ENCODE measurements at regions not wholly inside any gene's neighbourhood (a gene's known extent, or its start where the extent isn't known, plus 50 kb on each side); places are given as distances from the start of the nearest gene placed in this dataset.
A peak's percentile ranks its signal among the peaks of the same experiment; 100 is the strongest.
"Not testable (repeated sequence)": the region's sequence is repeated elsewhere in the genome, so short reads cannot be mapped to it uniquely, and the experiment has no call there.

DNA sequence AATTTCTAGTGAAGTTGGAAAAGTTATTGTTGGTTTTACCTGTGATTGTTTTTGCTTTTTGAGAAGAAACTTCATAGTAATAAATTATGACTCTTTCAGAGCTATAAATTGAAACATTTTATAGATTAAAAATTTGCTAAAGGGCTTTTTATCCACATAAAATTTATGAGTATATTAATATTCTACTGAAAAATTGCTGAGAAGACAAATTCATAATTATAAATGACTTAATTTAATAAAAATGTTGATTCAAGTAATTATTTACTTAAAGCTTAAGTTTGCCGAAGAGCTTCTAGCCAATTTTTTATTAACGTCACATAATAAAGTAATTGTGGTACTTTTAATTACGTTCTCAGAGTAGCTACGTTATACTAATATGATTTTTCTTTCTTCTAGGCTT lies 761.7 kb downstream of the DNAJB9 start:
- no peak for DNase-seq

DNA sequence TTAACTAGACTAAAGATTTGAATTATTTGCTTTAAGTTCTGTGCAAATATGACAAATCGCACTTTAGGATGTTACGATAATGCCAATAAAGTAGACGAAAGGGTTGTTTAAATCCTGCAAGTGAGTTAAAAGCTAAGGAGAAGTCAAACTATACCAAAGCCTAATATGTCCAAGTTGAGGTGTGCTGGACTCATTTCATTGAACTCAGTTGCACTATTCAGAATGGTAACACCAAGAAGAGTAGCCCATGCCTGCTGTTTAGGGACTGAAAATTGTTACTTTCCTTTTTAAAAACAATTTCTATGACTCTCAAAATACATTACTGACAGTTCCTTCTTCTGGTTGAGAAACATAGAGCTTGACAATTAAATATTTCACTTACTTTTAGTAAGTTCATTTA lies 766.3 kb downstream of the DNAJB9 start:
- no peak for DNase-seq

DNA sequence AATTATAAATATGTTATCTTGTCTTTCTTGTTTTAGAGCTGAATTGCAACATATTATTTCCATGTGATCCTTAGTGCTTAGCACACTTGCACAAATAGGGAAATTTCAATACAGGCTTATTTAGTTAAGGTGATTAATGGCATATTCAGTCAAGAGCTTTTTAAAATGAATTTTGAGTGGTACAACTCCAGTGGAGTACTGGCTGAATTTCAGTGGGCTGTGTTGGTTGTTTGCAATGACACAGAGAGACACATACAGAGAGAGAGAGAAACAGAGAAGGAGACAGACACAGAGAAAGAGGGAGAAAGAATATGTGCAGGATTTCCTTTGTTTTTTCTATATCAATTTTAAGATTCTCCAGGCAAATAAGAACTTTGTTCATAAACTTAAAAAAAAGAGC lies 766.9 kb downstream of the DNAJB9 start:
- no peak for DNase-seq

DNA sequence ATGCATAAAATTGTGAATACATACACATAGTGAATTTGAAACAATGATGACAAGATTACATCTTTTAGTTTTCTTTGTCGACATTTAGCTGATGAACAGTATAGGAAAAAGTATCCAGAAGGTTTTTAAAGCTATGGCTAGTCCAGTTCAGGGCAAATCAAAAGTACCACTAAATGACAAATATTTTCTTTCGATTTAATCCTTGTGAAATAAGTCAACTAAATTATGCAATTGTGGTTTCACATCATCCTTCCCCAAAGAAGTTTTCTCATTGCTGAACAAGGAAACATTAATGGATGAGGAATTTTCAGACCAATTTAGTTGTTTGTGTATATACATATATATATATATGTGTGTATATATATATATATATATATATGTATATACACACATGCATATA lies 774.0 kb downstream of the DNAJB9 start:
- DNase-seq, result peak in 1 of 2 donors; percentile 11

DNA sequence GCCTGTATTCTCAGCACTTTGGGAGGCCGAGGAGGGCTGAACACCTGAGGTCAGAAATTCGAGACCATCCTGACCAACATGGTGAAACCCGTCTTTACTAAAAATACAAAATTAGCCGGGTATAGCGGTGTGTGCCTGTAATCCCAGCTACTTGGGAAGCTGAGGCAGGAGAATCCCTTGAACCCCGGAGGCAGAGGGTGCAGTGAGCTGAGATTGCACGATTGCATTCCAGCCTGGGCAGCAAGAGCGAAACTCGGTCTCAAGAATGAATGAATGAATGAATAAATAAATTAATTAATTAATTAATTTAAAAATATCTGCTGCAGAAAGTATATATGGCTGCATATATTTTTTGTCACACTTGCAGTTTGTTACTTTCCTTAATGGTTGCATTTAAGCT lies 781.8 kb downstream of the DNAJB9 start:
- DNase-seq, result no peak

DNA sequence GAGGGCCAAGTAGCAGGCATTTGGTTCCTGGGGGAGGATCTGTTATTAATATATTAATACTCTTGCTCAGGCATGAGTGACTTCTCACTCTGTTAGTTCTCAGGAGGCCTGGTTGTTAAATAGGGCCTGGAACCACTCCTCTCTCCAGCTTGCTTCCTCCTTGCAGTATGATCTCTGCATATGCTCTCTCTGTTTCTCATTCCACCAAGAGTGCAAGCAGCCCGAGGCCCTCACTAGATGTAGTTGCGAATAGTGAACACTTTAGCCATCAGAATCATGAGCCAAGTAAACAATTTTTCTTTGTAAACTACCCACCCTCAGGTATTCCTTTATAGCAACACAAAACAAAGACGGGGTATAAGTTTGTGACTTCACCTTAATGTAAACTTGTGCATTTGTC lies 784.3 kb downstream of the DNAJB9 start:
- no peak for DNase-seq

DNA sequence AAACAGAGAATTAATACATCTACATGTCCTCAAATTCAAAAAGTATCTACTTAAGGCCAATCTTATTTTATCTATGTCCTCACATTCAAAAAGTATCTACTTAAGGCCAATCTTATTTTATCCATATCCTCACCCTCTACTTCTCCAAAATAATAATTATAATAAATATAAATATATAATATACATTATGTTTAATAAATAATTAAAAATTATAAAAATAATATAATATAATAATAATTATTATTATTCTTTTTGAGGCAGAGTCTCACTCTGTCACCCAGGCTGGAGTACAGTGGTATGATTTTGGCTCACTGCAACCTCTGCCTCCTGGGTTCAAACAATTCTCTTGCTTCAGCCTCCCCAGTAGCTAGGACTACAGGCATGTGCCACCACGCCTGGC lies 784.9 kb downstream of the DNAJB9 start:
- no peak for DNase-seq

DNA sequence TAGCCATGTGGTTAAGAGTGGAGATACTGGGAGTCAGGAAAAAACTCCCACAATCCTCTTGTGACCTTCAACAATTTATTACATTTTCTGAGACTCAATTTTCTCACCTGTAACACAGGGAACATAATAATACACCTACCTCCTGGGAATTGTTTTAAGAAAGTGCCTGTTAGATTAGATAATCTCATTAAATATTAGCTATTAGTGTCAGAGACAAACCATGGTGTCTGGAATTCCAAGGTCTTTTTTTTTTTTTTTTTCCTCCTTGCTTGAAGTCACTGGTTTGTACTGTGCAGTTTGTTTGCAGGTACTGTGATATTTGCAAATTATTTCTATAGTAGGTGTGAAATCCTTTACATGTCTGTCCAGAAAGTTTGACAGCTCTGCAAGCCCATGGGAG lies 806.1 kb downstream of the DNAJB9 start:
- no peak for DNase-seq

DNA sequence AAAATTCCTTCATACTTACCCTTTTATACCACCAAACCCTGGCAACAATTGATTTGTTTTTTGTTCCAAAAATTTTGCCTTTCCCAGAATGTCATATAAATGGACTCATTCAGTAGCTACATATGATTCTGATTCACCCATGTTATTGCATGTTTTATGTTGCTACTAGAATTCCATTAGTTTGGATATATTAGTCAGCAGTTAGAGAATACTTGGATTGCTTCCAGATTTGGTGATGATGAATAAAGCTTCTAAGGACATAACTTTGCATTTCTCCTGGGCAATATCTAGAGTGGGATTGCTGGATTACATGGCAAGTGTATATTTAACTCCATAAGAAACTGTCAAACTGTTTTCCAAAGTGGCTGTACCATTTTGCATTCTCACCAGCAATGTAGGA lies 806.9 kb downstream of the DNAJB9 start:
- no peak for DNase-seq

DNA sequence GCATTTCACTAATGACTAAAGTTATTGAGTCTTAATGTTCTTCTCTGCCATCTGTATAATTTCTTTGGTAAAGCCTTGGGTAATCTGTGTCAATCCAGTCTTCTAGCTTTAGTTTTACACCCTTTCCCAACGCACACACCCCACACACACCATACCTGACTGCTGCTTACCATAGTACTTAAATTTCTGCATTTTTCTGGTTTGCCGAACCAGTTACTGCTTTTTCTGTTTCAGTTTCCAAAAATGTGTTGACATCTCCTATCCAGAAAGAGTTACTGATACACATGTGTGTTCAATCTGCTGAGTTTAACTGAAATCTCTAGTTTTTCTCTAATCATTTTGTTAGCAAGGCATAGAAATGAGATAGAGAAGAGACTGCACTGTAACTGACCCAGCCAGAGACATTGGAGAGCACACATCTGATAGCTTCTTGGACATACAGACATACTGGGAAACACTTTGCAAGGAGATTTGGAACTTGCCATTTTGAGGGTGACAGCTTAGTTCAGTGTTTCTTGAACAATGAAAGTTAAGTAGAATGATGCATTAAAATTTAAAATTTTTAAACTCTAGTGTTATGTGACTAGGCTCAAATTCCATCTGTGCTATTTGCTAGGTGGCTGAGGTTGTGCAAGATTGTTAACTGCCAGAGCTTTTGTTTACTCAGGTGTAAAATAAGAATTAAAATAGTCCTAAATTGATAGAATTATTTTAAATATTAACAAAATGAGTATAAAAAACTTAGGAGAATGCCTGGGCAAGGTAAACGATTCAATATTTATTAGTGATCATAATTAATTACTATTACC lies 807.6 kb downstream of the DNAJB9 start:
- no peak for DNase-seq

DNA sequence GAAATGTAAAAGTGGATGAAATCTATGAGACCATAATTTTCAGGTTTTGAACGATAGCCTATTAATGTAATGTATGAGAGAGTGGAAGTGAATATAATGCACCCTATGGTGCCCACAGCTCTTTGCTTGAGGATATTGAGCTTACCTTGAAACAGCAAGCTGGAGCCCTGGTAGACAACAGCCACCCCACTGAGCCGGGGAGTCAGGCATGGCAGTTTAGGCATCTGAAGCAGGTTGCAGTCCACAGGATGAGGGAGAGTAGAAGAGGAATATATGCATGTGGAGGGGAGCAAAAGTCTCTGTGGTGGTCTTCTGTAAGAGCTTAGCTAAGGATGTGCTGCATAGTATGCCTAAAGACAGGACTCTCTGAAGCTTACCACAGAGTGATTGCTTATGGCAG lies 817.3 kb downstream of the DNAJB9 start:
- no peak for DNase-seq

DNA sequence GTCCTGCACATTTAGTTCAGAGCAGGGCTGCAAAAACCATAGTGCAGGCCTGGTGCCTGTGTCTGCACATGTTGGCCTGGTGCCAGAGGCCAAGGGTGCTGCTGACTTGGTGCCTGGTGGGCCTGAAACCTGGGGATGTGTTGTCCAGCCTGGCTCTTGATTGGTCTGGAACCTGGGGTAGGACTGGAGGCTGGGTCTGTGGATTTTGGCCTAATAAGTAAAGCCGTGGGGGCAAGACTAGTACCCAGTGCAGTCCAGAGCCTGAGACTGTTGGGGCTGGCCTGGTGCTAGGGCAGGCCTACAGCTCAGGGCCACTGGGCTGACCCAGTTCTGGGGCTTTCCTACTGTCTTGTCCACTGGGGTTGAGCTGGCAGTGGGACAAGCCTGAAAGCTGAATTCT lies 817.9 kb downstream of the DNAJB9 start:
- no peak for DNase-seq

DNA sequence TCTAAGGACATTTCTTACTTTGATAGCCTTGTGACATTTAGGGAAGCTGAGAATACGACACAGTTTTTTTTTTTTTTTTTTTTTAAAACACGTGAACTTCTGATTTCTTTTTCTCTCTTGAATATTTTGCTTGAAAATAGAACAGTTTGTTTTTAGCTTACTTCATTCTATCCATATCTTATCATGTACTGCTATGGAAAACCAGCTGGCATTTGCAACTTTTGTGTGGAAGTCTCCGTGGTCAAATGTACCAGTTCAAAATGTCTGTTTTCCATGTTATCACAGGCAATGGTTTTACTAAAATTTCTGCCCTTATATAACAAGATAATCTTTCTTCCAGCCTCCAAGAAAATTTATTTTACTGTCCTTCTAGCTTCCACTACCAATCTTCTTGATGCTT lies 821.6 kb downstream of the DNAJB9 start:
- DNase-seq, result no peak

DNA sequence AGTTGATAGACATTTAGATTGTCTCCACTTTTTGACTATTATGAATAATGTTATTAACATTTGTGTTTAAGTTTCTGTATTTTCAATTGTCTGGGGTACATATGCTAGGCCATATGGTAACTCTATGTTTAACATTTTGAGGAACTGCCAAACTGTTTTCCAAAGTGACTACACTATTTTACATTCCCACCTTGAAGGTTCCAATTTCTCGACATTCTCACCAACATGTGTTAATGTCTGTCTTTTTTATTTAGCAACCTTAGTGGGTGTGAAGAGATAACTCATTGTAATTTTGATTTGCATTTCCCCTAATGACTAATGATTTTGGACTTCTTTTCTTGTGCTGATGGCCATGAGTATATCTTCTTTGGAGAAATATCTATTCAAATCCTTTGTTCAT lies 832.4 kb downstream of the DNAJB9 start:
- DNase-seq, result no peak

DNA sequence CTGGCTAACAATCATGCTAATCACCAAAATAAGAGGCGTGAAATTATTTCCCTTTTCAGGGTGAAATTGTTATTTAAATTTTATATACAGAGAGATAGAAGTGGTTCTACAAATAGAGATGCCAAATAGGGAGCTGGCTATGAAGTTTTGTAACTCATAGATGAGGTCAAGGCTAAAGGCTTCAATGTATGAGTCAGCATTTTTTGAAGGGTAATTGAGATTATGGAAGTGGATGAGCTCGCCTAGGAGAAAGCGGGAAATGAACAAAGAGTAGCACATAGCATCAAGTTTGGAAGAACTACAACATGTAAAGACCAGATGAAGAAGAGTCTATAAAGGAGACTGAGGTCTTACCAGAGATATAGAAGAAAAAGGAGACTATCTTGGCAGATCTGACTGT lies 838.1 kb downstream of the DNAJB9 start:
- no peak for DNase-seq

DNA sequence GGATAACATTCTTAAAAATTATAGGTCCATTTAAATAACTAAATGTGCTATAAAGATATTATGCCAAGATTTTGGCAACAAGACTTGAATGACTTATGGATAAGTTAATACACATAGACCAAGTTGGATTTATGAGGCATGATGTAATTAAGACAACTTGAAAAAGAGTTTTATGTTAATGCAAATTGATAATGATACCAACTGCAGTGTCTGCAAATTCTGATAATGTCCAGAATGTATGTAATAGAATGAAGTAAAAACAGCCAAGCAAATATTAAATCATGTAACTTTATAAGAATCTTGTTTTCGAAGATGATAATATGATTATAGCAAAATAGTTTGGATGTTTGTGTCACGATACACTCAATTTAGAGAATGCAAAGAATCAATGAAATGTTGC lies 868.3 kb downstream of the DNAJB9 start:
- DNase-seq, result no peak

DNA sequence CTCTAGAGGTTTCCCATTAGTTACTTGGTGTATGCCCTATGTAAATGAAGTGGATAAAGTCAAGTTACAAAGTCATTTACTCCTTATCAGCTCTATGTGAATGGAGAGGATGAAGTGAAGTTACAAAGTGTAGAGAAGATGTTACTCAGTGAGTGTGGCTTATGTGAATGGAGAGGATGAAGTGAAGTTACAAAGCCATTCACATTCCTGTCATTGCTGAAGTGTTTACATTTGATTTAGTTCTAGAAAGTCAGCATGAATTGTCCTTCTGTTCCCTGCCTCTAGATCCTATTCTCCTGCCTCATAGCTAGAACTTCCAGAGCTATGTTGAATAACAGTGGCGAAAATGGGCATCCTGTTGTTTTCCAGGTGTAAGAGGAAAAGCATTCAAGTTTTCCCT lies 880.1 kb downstream of the DNAJB9 start:
- DNase-seq, result no peak

DNA sequence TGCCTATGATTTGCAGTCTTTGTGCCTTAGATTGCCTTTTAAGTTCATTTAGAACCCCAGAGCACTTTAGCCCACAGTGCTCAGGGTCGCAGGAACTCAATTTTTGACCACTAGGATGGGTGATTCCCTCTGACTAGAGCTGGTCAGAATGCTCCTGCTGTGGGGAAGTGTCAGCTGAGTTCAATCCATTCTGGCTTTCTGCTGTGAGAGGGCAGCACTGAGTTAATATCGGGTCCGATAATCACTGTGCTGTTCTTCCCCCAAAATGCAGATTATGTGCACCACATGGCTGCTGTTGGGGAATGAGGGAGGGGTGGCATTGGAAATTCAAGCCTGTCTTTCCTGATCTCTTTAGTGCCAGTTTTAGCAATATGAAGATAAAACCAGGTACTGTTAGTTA lies 886.4 kb downstream of the DNAJB9 start:
- DNase-seq, result no peak

DNA sequence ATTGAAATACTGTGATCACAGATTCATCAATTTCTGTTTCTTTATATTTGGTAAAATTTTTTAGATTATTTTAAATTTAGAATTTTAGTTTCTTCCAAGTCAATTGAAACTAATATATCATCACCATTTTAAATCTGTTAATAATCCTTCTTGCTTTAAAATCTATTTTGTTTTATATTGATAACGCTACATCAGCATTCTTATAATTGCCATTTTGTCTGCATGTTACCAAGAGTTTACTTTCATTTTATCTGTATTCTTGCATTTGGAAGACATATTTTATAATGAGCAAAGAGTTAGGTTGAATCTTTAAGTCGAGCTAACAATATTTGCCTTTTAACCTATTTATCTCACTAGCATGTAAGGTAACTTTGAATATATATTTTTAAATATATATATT lies 890.6 kb downstream of the DNAJB9 start:
- no peak for DNase-seq

DNA sequence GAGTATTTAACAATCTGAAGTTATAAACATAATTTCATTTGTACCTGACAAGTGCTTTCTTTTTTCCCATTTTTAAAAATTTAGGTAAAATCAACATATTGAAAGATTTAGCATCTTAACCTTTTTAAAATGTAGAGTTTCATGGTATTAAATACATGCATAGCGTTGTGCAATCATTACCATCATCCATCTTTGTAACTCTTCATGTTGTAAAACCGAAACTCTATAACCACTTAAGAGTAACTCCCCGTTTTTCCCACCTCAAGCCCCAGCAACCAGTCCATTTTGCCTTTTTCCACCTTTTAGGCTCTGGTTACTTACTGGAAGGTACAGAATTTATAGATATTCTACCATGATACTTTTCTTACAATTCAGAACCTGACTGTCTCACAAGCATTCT lies 892.5 kb downstream of the DNAJB9 start:
- DNase-seq, result no peak

DNA sequence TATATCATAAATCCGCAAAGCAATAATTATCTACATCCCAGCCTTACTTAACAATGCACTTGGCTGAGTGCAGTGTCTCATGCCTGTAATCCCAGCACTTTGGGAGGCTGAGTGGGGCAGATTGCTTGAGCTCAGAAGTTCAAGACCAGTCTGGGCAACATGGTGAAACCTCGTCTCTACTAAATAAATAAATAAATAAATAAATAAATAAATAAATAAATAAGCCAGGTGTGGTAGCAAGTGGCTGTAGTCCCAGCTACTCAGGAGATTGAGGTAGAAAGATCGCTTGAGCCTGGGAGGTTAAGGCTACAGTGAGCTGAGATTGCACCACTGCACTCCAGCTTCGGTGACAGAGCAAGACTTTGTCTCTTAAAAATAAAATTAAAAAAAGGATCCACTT lies 898.1 kb downstream of the DNAJB9 start:
- not testable (repeated sequence) for DNase-seq

DNA sequence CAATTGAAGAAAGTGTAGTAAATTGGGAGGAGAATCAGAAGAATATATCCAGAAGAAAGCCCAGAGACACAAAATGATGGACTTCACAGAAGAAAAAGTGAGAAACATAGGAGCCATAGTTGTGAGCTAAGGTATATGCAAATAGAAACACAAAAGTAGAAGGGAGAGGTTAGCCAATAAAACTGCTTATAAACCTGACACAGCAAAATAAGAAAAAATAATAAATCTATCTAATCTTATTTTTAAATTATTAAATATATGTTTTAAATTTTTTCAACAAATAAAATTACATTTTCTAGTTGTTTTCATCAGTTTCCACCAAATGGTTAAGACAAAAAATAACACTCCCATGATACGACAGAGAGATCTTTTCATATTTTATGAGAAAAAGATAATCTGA lies 903.5 kb downstream of the DNAJB9 start:
- no peak for DNase-seq

DNA sequence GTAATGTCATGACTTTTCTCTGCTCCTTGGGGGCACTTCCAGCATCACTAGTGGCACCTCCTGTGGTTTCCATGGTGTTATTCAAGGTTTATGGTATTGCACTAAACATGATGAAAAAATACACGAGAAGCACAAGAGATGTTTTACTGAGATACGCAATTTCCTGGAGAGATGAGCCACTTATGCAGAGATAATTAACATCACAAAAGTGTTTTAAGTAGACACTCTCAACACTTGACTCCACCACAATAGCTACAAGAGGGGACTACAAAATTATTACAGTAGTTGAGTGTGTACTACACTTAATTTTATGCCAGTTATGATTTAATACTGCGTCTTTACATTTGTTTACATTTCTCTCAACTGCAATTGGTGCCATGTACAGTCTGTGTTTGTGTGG lies 906.7 kb downstream of the DNAJB9 start:
- no peak for DNase-seq

DNA sequence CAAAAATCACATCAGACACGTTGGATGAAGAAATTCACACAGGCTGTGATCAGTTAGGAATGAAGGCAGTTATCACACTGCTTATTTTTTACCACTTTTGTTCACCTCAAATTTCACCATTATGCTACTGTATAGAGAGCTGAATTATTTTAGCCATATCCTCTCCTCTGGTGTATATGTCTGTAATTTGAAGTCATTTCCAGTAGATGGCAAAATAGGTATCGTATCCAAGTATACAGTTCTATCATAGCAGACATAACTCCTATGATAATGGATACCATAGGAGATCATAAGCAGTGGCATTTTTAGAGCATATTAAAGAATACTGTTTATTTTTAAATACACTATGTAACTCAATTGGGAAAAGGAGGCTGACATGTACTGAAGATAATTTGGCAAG lies 909.7 kb downstream of the DNAJB9 start:
- DNase-seq, result no peak

DNA sequence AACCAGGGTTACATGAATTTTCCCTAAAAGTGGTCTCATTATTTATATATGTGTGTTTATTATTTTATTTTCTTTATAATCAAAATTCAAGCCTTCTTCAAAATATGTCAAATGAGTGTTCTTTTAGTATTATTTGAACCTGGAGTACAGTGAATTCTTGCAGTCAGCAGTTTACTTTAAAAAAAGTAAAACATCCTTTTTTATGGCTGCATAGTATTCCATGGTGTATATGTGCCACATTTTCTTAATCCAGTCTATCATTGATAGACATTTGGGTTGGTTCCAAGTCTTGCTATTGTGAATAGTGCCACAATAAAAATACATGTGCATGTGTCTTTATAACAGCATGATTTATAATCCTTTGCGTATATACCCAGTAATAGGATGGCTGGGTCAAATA lies 920.9 kb downstream of the DNAJB9 start:
- not testable (repeated sequence) for DNase-seq

All from inflammatory macrophage (primary cell).